HepG2 (cell line): ENCODE measurements at regions not wholly inside any gene's neighbourhood (a gene's known extent, or its start where the extent isn't known, plus 50 kb on each side); places are given as distances from the start of the nearest gene placed in this dataset.

Source experiments
- ATAC-seq: fragments of 200-7000 bp; cut with Tn5 transposase; 3 replicates; pipeline ENCODE4 v1.9.1; 2020; ENCODE audit warnings: mild to moderate bottlenecking, moderate library complexity
- BruUV-seq: library from RNA; stranded (reverse); fragments of 400-500 nt; replicated peaks from 2 replicates; lab custom pipeline; 2021; lab: Mats Ljungman, UMichigan
- CTCF ChIA-PET: fragments of 300-600 bp; formaldehyde crosslinking; extraction: SDS; loops from one replicate; lab custom pipeline; 2021; ENCODE audit warnings: low total read pairs, inconsistent platforms, low intra/inter-chr PET ratio; lab: Yijun Ruan, JAX
- POLR2A ChIA-PET: fragments of 350-600 bp; sonication (Branson Sonifier 250); formaldehyde crosslinking; loops from one replicate; lab custom pipeline; 2020; ENCODE audit warnings: antibody characterized with exemption, inconsistent platforms; lab: Yijun Ruan, JAX
- DNase-seq: peaks from one replicate; pipeline ENCODE4 v3.0.0-alpha.2; 2015; ENCODE audit warnings: low spot score
- FAIRE-seq: peaks from 3 replicates; lab custom pipeline; 2011; peaks lifted over from hg19 to GRCh38; lab: Jason Lieb, UNC
- H2AFZ ChIP-seq: one replicate; pipeline ENCODE4 v1.6.1; 2011; ENCODE audit warnings: low read length, inconsistent platforms
- H3K27ac ChIP-seq: fragments of 300-600 bp; 3 replicates; pipeline ENCODE4 v1.8.0; 2011; ENCODE audit warnings: mixed run types, mild to moderate bottlenecking, mixed read lengths, low read length, inconsistent platforms; ENCODE audit not compliant: insufficient read depth; ENCODE audit errors: extremely low read length
- H3K27me3 ChIP-seq, 2 experiments: fragments of 200-600 bp in 1 of 2; 2 replicates in 1 of 2; 3 replicates in 1 of 2; pipeline versions ENCODE4 v1.6.0 to v1.8.0; 2011; ENCODE audit warnings: low read length in 2 of 2, mild to moderate bottlenecking in 2 of 2, moderate library complexity in 2 of 2, inconsistent platforms in 1 of 2; ENCODE audit not compliant: insufficient read depth in 2 of 2, control insufficient read depth in 1 of 2
- H3K36me3 ChIP-seq, 2 experiments: fragments of 200-600 bp in 1 of 2; replicated peaks in 1 of 2; 2 replicates in 1 of 2; 3 replicates in 1 of 2; pipeline versions ENCODE4 v1.5.1 to v1.8.0; 2011; ENCODE audit warnings: low read length in 2 of 2, inconsistent platforms in 1 of 2; ENCODE audit not compliant: insufficient read depth in 2 of 2, control insufficient read depth in 1 of 2
- H3K4me1 ChIP-seq: 2 replicates; pipeline ENCODE4 v1.5.1; 2012; ENCODE audit warnings: low read length, inconsistent platforms; ENCODE audit not compliant: insufficient read depth
- H3K4me2 ChIP-seq: 2 replicates; pipeline ENCODE4 v1.6.0; 2011; ENCODE audit warnings: low read depth, low read length, inconsistent platforms
- H3K4me3 ChIP-seq, 3 experiments: fragments of 200-600 bp in 1 of 3; sonication (generic), shearing (Covaris generic) in 1 of 3; replicated peaks in 1 of 3; 2 replicates each; pipeline ENCODE4 v1.5.1; 2011 to 2016; ENCODE audit warnings: low read length in 3 of 3, inconsistent platforms in 2 of 3, low read depth in 2 of 3, mild to moderate bottlenecking in 2 of 3, control low read depth in 1 of 3, mixed read lengths in 1 of 3; ENCODE audit not compliant: insufficient read depth in 1 of 3
- H3K79me2 ChIP-seq: one replicate; pipeline ENCODE4 v1.6.1; 2011; ENCODE audit warnings: low read length, inconsistent platforms; ENCODE audit not compliant: insufficient read depth
- H3K9ac ChIP-seq: 2 replicates; pipeline ENCODE4 v1.6.0; 2011; ENCODE audit warnings: mild to moderate bottlenecking, low read depth, low read length, inconsistent platforms; ENCODE audit not compliant: insufficient read depth
- H3K9me3 ChIP-seq: 2 replicates; pipeline ENCODE4 v1.5.1; 2012; ENCODE audit warnings: mild to moderate bottlenecking, low read length
- H4K20me1 ChIP-seq: 2 replicates; pipeline ENCODE4 v1.6.0; 2011; ENCODE audit warnings: inconsistent platforms, mild to moderate bottlenecking, low read length, moderate library complexity; ENCODE audit not compliant: insufficient read depth
- FOSL1 ChIP-seq: sonication (generic); formaldehyde crosslinking; IDR thresholded peaks from 2 replicates; pipeline ENCODE4 v1.9.0; 2021; ENCODE audit warnings: missing genetic modification reagents, borderline replicate concordance
- NFIB ChIP-seq: sonication (generic); formaldehyde crosslinking; IDR thresholded peaks from 2 replicates; pipeline ENCODE4 v1.9.0; 2021; ENCODE audit warnings: missing genetic modification reagents, mild to moderate bottlenecking, borderline replicate concordance
- SP5 ChIP-seq: IDR thresholded peaks from 2 replicates; pipeline ENCODE4 v1.6.1; 2016; ENCODE audit warnings: low read depth, borderline replicate concordance
- SRSF9 ChIP-seq: fragments of 200-400 bp; formaldehyde crosslinking; IDR thresholded peaks from 2 replicates; pipeline ENCODE4 v1.6.1; 2018; ENCODE audit warnings: borderline replicate concordance, mild to moderate bottlenecking, low read depth, low read length; ENCODE audit not compliant: insufficient read depth, poor library complexity, severe bottlenecking
- ZKSCAN5 ChIP-seq: sonication (generic); formaldehyde crosslinking; IDR thresholded peaks from 2 replicates; pipeline ENCODE4 v1.5.1; 2020; ENCODE audit warnings: mild to moderate bottlenecking, missing genetic modification reagents
- ZNF256 ChIP-seq: sonication (generic); formaldehyde crosslinking; conservative IDR thresholded peaks from 2 replicates; pipeline ENCODE4 v1.4.0; 2020; ENCODE audit warnings: missing genetic modification reagents
- WGBS: methylation state at CpG from one replicate; pipeline ENCODE4 v1.1.6; 2017; ENCODE audit warnings: low lambda C conversion rate; 5-methylcytosine and 5-hydroxymethylcytosine counted together
- in situ Hi-C: cut with HindIII; loops from 2 replicates; pipeline ENCODE4 v1.10.0; 2017; ENCODE audit warnings: low pct_unique_long_range_greater_than_20kb; ENCODE audit not compliant: extremely low pct_ligation_motif_present
- intact Hi-C: fragments of 100-400 bp; cut with micrococcal nuclease; formaldehyde crosslinking; loops from one replicate; pipeline ENCODE4 v1.10.0; 2022; ENCODE audit not compliant: unreplicated experiment
- TF ChIP-seq, protein P1 (sequence below): sonication (generic); formaldehyde crosslinking; IDR thresholded peaks from 2 replicates; pipeline ENCODE4 v1.4.0; 2020; ENCODE audit warnings: missing genetic modification reagents, borderline replicate concordance
- TF ChIP-seq, protein P2 (sequence below): IDR thresholded peaks from 2 replicates; pipeline ENCODE4 v1.6.1; 2016; ENCODE audit warnings: low read depth, missing genetic modification reagents, missing compliant biosample characterization
- TF ChIP-seq, protein P3 (sequence below), 2 experiments: sonication (generic) in 1 of 2; formaldehyde crosslinking in 1 of 2; IDR thresholded peaks; 2 replicates each; pipeline versions ENCODE4 v1.4.0 to v1.6.1; 2018 to 2020; ENCODE audit warnings: missing genetic modification reagents in 2 of 2, borderline replicate concordance in 1 of 2, low read depth in 1 of 2, mild to moderate bottlenecking in 1 of 2, missing biosample characterization in 1 of 2

DNA sequence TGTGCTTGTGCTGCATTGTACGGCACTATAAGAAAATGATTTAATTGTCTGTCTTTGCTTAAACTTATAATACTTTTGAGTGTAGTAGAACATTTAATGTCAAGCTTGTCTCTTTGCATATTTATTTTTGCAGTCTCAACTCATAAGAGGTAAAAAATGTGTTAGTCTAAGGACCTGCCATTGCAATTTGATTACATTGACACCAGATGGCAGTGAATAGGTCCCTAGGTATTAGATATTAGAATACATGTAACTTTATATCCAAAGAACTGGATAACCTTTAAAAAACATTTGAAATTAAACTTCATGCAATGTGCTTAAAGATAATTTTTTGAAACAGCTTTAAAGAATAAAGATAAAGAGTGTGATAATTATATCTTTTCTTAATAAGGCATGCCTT lies 1421.3 kb downstream of the OLFM4 start (continued):
- TF ChIP-seq, protein P1, sequence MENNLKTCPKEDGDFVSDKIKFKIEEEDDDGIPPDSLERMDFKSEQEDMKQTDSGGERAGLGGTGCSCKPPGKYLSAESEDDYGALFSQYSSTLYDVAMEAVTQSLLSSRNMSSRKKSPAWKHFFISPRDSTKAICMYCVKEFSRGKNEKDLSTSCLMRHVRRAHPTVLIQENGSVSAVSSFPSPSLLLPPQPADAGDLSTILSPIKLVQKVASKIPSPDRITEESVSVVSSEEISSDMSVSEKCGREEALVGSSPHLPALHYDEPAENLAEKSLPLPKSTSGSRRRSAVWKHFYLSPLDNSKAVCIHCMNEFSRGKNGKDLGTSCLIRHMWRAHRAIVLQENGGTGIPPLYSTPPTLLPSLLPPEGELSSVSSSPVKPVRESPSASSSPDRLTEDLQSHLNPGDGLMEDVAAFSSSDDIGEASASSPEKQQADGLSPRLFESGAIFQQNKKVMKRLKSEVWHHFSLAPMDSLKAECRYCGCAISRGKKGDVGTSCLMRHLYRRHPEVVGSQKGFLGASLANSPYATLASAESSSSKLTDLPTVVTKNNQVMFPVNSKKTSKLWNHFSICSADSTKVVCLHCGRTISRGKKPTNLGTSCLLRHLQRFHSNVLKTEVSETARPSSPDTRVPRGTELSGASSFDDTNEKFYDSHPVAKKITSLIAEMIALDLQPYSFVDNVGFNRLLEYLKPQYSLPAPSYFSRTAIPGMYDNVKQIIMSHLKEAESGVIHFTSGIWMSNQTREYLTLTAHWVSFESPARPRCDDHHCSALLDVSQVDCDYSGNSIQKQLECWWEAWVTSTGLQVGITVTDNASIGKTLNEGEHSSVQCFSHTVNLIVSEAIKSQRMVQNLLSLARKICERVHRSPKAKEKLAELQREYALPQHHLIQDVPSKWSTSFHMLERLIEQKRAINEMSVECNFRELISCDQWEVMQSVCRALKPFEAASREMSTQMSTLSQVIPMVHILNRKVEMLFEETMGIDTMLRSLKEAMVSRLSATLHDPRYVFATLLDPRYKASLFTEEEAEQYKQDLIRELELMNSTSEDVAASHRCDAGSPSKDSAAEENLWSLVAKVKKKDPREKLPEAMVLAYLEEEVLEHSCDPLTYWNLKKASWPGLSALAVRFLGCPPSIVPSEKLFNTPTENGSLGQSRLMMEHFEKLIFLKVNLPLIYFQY (CRISPR knock-in tag), result no peak

DNA sequence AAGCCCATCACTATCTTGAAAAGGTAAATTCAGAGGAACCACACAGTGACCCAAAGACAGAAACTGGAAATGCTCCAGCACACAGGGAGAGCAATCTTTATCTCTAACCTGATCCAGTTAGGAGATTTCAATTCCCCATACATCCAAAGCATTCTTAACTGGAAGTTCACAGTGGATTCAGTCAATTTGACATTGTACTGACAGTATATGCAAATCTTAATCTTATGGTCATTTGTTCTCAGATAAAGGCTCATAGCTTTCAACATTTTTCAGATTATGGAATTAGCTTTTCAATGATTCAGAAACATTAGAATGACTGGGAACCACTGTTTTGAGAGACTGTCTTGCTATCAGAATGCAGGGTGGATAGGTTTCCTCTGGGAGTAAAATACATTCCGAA lies 1455.6 kb downstream of the OLFM4 start:
- WGBS, result 9% methylated on average over 1 of the region's 1 CpG
- Histone ChIP-seq H3K79me2 (no peaks in the 10 kb centered on the region), H3K36me3 (no peaks in the 10 kb centered on the region), H3K9me3 (peaks cover 54% of the 10 kb centered on the region), H4K20me1 (no peaks in the 10 kb centered on the region), H3K27me3 (no peaks in the 10 kb centered on the region), H3K4me1 (no peaks in the 10 kb centered on the region), H3K4me3 (no peak overlapping the region), H2AFZ (no peak overlapping the region), H3K9ac (no peak overlapping the region), H3K4me2 (no peak overlapping the region), H3K27ac (no peak overlapping the region)
- DNase-seq (no peak), ATAC-seq (no peak), FAIRE-seq (no peak)
- TF ChIP-seq ZKSCAN5 (no peak), NFIB (CRISPR knock-in tag) (no peak), ZNF256 (no peak), FOSL1 (CRISPR knock-in tag) (no peak), SRSF9 (no peak), SP5 (no peak)
- TF ChIP-seq, protein P2, sequence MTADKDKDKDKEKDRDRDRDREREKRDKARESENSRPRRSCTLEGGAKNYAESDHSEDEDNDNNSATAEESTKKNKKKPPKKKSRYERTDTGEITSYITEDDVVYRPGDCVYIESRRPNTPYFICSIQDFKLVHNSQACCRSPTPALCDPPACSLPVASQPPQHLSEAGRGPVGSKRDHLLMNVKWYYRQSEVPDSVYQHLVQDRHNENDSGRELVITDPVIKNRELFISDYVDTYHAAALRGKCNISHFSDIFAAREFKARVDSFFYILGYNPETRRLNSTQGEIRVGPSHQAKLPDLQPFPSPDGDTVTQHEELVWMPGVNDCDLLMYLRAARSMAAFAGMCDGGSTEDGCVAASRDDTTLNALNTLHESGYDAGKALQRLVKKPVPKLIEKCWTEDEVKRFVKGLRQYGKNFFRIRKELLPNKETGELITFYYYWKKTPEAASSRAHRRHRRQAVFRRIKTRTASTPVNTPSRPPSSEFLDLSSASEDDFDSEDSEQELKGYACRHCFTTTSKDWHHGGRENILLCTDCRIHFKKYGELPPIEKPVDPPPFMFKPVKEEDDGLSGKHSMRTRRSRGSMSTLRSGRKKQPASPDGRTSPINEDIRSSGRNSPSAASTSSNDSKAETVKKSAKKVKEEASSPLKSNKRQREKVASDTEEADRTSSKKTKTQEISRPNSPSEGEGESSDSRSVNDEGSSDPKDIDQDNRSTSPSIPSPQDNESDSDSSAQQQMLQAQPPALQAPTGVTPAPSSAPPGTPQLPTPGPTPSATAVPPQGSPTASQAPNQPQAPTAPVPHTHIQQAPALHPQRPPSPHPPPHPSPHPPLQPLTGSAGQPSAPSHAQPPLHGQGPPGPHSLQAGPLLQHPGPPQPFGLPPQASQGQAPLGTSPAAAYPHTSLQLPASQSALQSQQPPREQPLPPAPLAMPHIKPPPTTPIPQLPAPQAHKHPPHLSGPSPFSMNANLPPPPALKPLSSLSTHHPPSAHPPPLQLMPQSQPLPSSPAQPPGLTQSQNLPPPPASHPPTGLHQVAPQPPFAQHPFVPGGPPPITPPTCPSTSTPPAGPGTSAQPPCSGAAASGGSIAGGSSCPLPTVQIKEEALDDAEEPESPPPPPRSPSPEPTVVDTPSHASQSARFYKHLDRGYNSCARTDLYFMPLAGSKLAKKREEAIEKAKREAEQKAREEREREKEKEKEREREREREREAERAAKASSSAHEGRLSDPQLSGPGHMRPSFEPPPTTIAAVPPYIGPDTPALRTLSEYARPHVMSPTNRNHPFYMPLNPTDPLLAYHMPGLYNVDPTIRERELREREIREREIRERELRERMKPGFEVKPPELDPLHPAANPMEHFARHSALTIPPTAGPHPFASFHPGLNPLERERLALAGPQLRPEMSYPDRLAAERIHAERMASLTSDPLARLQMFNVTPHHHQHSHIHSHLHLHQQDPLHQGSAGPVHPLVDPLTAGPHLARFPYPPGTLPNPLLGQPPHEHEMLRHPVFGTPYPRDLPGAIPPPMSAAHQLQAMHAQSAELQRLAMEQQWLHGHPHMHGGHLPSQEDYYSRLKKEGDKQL, result no peak
- TF ChIP-seq, protein P3, sequence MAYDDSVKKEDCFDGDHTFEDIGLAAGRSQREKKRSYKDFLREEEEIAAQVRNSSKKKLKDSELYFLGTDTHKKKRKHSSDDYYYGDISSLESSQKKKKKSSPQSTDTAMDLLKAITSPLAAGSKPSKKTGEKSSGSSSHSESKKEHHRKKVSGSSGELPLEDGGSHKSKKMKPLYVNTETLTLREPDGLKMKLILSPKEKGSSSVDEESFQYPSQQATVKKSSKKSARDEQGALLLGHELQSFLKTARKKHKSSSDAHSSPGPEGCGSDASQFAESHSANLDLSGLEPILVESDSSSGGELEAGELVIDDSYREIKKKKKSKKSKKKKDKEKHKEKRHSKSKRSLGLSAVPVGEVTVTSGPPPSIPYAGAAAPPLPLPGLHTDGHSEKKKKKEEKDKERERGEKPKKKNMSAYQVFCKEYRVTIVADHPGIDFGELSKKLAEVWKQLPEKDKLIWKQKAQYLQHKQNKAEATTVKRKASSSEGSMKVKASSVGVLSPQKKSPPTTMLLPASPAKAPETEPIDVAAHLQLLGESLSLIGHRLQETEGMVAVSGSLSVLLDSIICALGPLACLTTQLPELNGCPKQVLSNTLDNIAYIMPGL (CRISPR knock-in tag; IDR thresholded peaks at IDR 0.05; ENCODE audit: borderline replicate concordance in 1 of 2, low read depth in 1 of 2), result no peak
- intact Hi-C loops (no loop called here), in situ Hi-C loops (no loop called here)
- POLR2A ChIA-PET, result no interaction called here
- no TSS peak for BruUV-seq
- CTCF ChIA-PET, result no interaction called here
